ENCODE measurements at regions not wholly inside any gene's neighbourhood (a gene's known extent, or its start where the extent isn't known, plus 50 kb on each side); places are given as distances from the start of the nearest gene placed in this dataset.

GRCh38 chr18:77377813-77378212 is 128.2 kb downstream of the GALR1 start:
- no peak for TF ChIP-seq CTCF (IDR thresholded peaks at IDR 0.05; ENCODE audit: low read depth, low read length, missing control alignments)
- no peak overlapping the region for H3K4me3 ChIP-seq (ENCODE audit: low read depth, low read length)
- no peak for DNase-seq (ENCODE audit: low read depth)
- in situ Hi-C loops (cut with HindIII; ENCODE audit: low sequenced_read_pairs): no loop called here

GRCh38 chr18:77379976-77380509 is 130.4 kb downstream of the GALR1 start:
- TF ChIP-seq CTCF (IDR thresholded peaks at IDR 0.05; ENCODE audit: low read depth, low read length, missing control alignments): no peak
- no peak for DNase-seq (ENCODE audit: low read depth)
- H3K4me3 ChIP-seq (ENCODE audit: low read depth, low read length): no peak overlapping the region
- in situ Hi-C loops (cut with HindIII; ENCODE audit: low sequenced_read_pairs): no loop called here

- DNase-seq (ENCODE audit: low read depth): no peak
- in situ Hi-C loops (cut with HindIII; ENCODE audit: low sequenced_read_pairs): no loop called here
- H3K4me3 ChIP-seq (ENCODE audit: low read depth, low read length): no peak overlapping the region
- no peak for TF ChIP-seq CTCF (IDR thresholded peaks at IDR 0.05; ENCODE audit: low read depth, low read length, missing control alignments)
Measured at GRCh38 chr18:77380695-77381094, 131.0 kb downstream of the GALR1 start.

- in situ Hi-C loops (cut with HindIII; ENCODE audit: low sequenced_read_pairs): no loop called here
- DNase-seq (ENCODE audit: low read depth): no peak
Measured at GRCh38 chr18:77392321-77392720, 142.7 kb downstream of the GALR1 start.

GRCh38 chr18:77393519-77393918 is 143.9 kb downstream of the GALR1 start:
- in situ Hi-C loops (cut with HindIII; ENCODE audit: low sequenced_read_pairs): no loop called here
- no peak for TF ChIP-seq CTCF (IDR thresholded peaks at IDR 0.05; ENCODE audit: low read depth, low read length, missing control alignments)
- no peak overlapping the region for H3K4me3 ChIP-seq (ENCODE audit: low read depth, low read length)
- no peak for DNase-seq (ENCODE audit: low read depth)

More at GRCh38 chr18:77392321-77392720, 142.7 kb downstream of the GALR1 start:
- H3K4me3 ChIP-seq (ENCODE audit: low read depth, low read length): no peak overlapping the region
- no peak for TF ChIP-seq CTCF (IDR thresholded peaks at IDR 0.05; ENCODE audit: low read depth, low read length, missing control alignments)

- TF ChIP-seq CTCF (IDR thresholded peaks at IDR 0.05; ENCODE audit: low read depth, low read length, missing control alignments): no peak
Measured at GRCh38 chr18:77395953-77396352, 146.3 kb downstream of the GALR1 start.

GRCh38 chr18:77397056-77397455 is 147.4 kb downstream of the GALR1 start:
- no peak for DNase-seq (ENCODE audit: low read depth)
- in situ Hi-C loops (cut with HindIII; ENCODE audit: low sequenced_read_pairs): no loop called here
- H3K4me3 ChIP-seq (ENCODE audit: low read depth, low read length): no peak overlapping the region
- no peak for TF ChIP-seq CTCF (IDR thresholded peaks at IDR 0.05; ENCODE audit: low read depth, low read length, missing control alignments)

More at GRCh38 chr18:77395953-77396352, 146.3 kb downstream of the GALR1 start:
- in situ Hi-C loops (cut with HindIII; ENCODE audit: low sequenced_read_pairs): no loop called here
- DNase-seq (ENCODE audit: low read depth): no peak
- H3K4me3 ChIP-seq (ENCODE audit: low read depth, low read length): no peak overlapping the region

Data from astrocyte of the cerebellum (primary cell).